ENCODE measurements at regions not wholly inside any gene's neighbourhood (a gene's known extent, or its start where the extent isn't known, plus 50 kb on each side); places are given as distances from the start of the nearest gene placed in this dataset.

DNA sequence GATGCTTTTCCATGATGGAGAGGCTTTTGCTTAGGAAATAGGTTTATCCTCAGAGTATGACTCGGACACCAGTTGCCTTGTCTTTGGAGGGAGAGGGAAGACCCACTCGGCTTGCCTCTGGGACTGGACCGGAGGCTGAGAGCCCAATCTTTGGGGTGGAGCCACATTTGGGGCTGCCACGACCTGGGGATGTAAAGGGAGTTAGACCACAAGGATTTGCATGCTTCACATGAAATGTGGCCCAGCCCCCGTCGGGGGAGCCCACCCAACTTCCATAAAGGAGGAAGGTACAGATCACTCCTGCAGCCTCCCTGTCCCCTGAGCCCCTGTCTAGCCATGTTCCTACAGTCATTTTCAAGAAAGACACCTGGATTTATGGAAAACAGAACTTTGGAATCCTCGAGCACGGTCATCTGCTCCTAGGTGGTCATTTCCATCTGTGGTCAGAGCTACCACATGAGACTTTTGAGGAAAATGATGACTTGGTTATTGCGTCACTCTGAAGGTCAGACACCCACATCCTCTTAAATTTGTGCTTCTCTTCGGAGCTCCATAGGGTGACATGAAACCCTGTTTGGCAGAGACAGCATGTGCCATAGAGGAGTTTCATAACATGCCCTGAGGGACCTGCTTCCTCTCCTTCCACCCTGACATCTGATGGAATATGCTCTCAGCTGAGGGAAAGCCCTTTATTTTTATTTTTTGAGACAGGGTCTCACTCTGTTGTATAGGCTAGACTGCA lies 99.4 kb upstream of the SLC45A1 start:
- TF ChIP-seq, protein P1, sequence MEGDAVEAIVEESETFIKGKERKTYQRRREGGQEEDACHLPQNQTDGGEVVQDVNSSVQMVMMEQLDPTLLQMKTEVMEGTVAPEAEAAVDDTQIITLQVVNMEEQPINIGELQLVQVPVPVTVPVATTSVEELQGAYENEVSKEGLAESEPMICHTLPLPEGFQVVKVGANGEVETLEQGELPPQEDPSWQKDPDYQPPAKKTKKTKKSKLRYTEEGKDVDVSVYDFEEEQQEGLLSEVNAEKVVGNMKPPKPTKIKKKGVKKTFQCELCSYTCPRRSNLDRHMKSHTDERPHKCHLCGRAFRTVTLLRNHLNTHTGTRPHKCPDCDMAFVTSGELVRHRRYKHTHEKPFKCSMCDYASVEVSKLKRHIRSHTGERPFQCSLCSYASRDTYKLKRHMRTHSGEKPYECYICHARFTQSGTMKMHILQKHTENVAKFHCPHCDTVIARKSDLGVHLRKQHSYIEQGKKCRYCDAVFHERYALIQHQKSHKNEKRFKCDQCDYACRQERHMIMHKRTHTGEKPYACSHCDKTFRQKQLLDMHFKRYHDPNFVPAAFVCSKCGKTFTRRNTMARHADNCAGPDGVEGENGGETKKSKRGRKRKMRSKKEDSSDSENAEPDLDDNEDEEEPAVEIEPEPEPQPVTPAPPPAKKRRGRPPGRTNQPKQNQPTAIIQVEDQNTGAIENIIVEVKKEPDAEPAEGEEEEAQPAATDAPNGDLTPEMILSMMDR (IDR thresholded peaks at IDR 0.05): no peak
- no peak for TF ChIP-seq POLR2A (IDR thresholded peaks at IDR 0.05)
